ENCODE measurements at regions not wholly inside any gene's neighbourhood (a gene's known extent, or its start where the extent isn't known, plus 50 kb on each side); places are given as distances from the start of the nearest gene placed in this dataset.

GRCh38 chr22:44369293-44369661 is 56.5 kb upstream of the SHISAL1 start:
- TF ChIP-seq PKNOX1 (IDR thresholded peaks at IDR 0.05): no peak
- TF ChIP-seq LEF1 (IDR thresholded peaks at IDR 0.05; ENCODE audit: borderline replicate concordance): no peak
- no peak for TF ChIP-seq BHLHE40 (IDR thresholded peaks at IDR 0.05; ENCODE audit: borderline replicate concordance)
- TF ChIP-seq SUZ12 (IDR thresholded peaks at IDR 0.05): no peak
